ENCODE measurements at regions not wholly inside any gene's neighbourhood (a gene's known extent, or its start where the extent isn't known, plus 50 kb on each side); places are given as distances from the start of the nearest gene placed in this dataset.
"Not testable (repeated sequence)": the region's sequence is repeated elsewhere in the genome, so short reads cannot be mapped to it uniquely, and the experiment has no call there.

- no peak for DNase-seq
Measured at GRCh38 chr12:30578426-30578825, 117.2 kb downstream of the IPO8 start.

- DNase-seq = no peak
Measured at GRCh38 chr12:30573145-30573544, 122.5 kb downstream of the IPO8 start.

- DNase-seq = no peak
Measured at GRCh38 chr12:30570211-30570890, 125.3 kb downstream of the IPO8 start.

GRCh38 chr12:30569426-30569825 lies 126.2 kb downstream of the IPO8 start:
- DNase-seq = no peak

GRCh38 chr12:30568453-30568852 lies 127.2 kb downstream of the IPO8 start:
- no peak for DNase-seq

GRCh38 chr12:30567082-30567481 lies 128.6 kb downstream of the IPO8 start:
- no peak for DNase-seq

- no peak for DNase-seq
Measured at GRCh38 chr12:30564394-30564793, 131.3 kb downstream of the IPO8 start.

- no peak for DNase-seq
Measured at GRCh38 chr12:30548203-30548602, 147.5 kb downstream of the IPO8 start.

- no peak for DNase-seq
Measured at GRCh38 chr12:30546121-30546520, 149.5 kb downstream of the IPO8 start.

- DNase-seq = not testable (repeated sequence)
Measured at GRCh38 chr12:30544704-30545103, 151.0 kb downstream of the IPO8 start.

- DNase-seq = no peak
Measured at GRCh38 chr12:30537228-30537627, 158.4 kb downstream of the IPO8 start.

- DNase-seq = no peak
Measured at GRCh38 chr12:30533558-30534265, 162.0 kb downstream of the IPO8 start.

GRCh38 chr12:30531731-30532678 lies 163.7 kb downstream of the IPO8 start:
- DNase-seq = no peak

- no peak for DNase-seq
Measured at GRCh38 chr12:30529489-30530269, 166.0 kb downstream of the IPO8 start.

- DNase-seq = no peak
Measured at GRCh38 chr12:30525171-30525570, 170.5 kb downstream of the IPO8 start.

- DNase-seq = not testable (repeated sequence)
Measured at GRCh38 chr12:30520285-30520684, 175.4 kb downstream of the IPO8 start.

- DNase-seq = no peak
Measured at GRCh38 chr12:30519535-30519934, 176.1 kb downstream of the IPO8 start.

GRCh38 chr12:30517320-30517719 lies 178.3 kb downstream of the IPO8 start:
- no peak for DNase-seq

GRCh38 chr12:30515351-30515750 lies 180.3 kb downstream of the IPO8 start:
- DNase-seq = no peak

GRCh38 chr12:30514666-30515065 lies 181.0 kb downstream of the IPO8 start:
- DNase-seq = no peak

GRCh38 chr12:30508205-30508967 lies 187.3 kb downstream of the IPO8 start:
- no peak for DNase-seq
